Suprapubic skin (tissue), 4 donors: ENCODE measurements at regions not wholly inside any gene's neighbourhood (a gene's known extent, or its start where the extent isn't known, plus 50 kb on each side); places are given as distances from the start of the nearest gene placed in this dataset.

ENCODE experiments used
- POLR2A ChIP-seq, 2 donors: fragments of 450-650 bp; IDR thresholded peaks; one replicate each; pipeline ENCODE4 v1.6.1; 2017; ENCODE audit warnings: antibody characterized with exemption in 2 of 2, mild to moderate bottlenecking in 2 of 2, moderate library complexity in 2 of 2
- POLR2AphosphoS5 ChIP-seq, 3 donors: sonication (generic); formaldehyde crosslinking; IDR thresholded peaks; one replicate each; pipeline ENCODE4 v1.6.1; 2017; ENCODE audit warnings: antibody characterized with exemption in 3 of 3
- TF ChIP-seq, protein P1 (sequence below), 2 donors: fragments of 200-600 bp in 1 of 2; fragments of 450-650 bp in 1 of 2; sonication (generic) in 1 of 2; IDR thresholded peaks; one replicate each; pipeline ENCODE4 v1.5.1; 2016 to 2019; ENCODE audit warnings: antibody characterized with exemption in 2 of 2, mild to moderate bottlenecking in 1 of 2, moderate library complexity in 1 of 2

DNA sequence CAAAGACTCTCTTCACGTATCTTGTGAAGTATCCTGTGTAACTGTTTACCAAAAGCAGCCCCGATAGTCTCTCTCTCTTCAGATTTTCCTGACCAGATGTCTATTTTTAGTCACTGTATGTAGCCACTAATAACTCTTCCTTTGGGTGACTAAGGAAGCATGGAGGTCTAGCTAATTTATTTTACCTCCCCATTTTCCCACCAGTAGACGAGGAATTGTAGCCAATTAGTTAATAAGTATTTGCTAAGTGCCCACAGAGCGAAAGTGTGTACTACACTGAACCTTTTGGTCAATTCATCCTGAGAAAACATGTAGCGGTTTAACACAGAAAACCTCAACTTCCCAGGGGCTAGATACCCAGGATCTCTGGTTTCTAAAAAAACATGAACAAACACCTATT, 180.6 kb downstream of the TBX18 start:
- TF ChIP-seq POLR2A (IDR thresholded peaks at IDR 0.05) = no peak
- TF ChIP-seq, protein P1, sequence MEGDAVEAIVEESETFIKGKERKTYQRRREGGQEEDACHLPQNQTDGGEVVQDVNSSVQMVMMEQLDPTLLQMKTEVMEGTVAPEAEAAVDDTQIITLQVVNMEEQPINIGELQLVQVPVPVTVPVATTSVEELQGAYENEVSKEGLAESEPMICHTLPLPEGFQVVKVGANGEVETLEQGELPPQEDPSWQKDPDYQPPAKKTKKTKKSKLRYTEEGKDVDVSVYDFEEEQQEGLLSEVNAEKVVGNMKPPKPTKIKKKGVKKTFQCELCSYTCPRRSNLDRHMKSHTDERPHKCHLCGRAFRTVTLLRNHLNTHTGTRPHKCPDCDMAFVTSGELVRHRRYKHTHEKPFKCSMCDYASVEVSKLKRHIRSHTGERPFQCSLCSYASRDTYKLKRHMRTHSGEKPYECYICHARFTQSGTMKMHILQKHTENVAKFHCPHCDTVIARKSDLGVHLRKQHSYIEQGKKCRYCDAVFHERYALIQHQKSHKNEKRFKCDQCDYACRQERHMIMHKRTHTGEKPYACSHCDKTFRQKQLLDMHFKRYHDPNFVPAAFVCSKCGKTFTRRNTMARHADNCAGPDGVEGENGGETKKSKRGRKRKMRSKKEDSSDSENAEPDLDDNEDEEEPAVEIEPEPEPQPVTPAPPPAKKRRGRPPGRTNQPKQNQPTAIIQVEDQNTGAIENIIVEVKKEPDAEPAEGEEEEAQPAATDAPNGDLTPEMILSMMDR (IDR thresholded peaks at IDR 0.05) = no peak
- no peak for TF ChIP-seq POLR2AphosphoS5 (IDR thresholded peaks at IDR 0.05)
